ENCODE measurements at regions not wholly inside any gene's neighbourhood (a gene's known extent, or its start where the extent isn't known, plus 50 kb on each side); places are given as distances from the start of the nearest gene placed in this dataset.
"Not testable (repeated sequence)": the region's sequence is repeated elsewhere in the genome, so short reads cannot be mapped to it uniquely, and the experiment has no call there.

DNA sequence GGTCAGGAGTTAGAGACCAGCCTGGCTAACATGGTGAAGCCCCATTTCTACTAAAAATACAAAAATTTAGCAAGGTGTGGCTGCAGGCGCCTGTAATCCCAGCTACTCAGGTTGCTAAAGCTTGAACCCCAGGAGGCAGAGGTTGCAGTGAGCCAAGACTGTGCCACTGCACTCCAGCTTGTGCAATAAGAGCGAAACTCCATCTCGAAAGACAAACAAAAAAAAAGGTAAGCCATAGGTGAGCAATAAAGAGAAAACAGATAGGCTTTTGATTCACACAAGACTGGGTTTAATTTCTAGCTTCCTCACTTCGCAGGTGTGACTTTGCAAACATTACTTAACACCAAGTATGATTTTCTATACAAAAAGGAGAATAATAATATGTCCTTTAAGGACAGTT is 72.3 kb upstream of the ACBD5 start:
- H3K27ac ChIP-seq: no peak overlapping the region

DNA sequence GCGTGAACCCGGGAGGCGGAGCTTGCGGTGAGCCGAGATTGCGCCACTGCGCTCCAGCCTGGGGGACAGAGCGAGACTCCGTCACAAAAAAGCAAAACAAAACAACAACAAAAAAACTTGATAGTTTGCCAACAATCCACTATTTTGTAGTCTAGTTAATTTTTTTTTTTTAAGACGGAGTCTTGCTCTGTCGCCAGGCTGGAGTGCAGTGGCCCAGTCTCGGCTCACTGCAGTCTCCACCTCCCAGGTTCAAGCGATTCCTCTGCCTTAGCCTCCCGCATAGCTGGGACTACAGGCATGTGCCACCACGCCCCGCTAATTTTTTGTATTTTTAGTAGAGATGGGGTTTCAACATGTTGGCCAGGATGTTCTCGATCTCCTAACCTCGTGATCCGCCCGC is 71.2 kb upstream of the ACBD5 start:
- not testable (repeated sequence) for H3K27ac ChIP-seq

More for the DNA sequence above, 72.3 kb upstream of the ACBD5 start:
- TF ChIP-seq, protein P1, sequence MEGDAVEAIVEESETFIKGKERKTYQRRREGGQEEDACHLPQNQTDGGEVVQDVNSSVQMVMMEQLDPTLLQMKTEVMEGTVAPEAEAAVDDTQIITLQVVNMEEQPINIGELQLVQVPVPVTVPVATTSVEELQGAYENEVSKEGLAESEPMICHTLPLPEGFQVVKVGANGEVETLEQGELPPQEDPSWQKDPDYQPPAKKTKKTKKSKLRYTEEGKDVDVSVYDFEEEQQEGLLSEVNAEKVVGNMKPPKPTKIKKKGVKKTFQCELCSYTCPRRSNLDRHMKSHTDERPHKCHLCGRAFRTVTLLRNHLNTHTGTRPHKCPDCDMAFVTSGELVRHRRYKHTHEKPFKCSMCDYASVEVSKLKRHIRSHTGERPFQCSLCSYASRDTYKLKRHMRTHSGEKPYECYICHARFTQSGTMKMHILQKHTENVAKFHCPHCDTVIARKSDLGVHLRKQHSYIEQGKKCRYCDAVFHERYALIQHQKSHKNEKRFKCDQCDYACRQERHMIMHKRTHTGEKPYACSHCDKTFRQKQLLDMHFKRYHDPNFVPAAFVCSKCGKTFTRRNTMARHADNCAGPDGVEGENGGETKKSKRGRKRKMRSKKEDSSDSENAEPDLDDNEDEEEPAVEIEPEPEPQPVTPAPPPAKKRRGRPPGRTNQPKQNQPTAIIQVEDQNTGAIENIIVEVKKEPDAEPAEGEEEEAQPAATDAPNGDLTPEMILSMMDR (conservative IDR thresholded peaks at IDR 0.05): no peak

DNA sequence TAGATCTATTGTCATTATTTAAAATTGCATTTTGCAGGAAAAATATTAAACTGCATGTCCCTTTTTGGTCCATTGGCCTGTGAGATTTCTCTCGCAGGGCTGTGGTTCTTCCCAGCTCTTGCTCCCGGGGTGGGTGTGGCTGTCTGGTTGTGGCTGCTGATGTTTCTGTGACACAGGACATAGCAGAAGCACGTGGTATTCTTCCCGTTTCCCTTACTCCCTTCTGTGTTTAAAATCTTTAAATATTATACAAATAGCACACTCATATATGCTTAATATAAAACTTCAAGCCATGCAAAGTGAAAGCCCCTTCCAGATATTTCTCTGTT is 57.9 kb upstream of the ACBD5 start:
- H3K27ac ChIP-seq: not testable (repeated sequence)

DNA sequence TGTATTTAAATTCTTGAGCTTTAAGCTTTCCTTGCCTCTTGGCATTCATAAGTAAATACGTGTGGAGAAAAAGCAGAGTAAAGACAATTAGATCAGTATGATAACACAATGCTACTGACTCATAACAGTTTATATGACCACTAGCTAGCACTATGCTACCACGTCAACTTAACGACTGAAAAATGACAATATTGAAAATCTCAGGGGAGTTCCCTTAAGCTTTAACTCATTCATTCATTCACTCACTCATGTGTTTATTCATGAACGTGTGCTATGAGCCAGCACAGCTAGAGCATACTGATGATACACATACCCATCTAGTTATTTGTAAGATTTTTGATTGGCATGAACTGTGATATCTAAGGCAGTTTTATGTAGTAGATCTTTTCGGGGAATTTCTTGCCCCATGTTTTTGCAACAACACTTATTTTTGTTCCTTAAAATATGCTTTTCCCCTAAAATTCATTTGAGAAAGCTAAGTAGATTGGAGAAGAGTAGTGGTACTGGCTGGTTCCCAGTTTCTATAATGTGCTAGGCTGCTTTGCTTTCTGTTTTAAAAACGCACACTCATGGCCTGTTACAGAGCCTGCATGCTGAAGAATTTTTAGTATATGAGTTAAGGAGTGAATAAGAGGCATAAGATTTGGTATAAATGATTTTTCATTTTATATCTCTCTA is 57.4 kb upstream of the ACBD5 start:
- TF ChIP-seq, protein P1 (conservative IDR thresholded peaks at IDR 0.05): no peak

DNA sequence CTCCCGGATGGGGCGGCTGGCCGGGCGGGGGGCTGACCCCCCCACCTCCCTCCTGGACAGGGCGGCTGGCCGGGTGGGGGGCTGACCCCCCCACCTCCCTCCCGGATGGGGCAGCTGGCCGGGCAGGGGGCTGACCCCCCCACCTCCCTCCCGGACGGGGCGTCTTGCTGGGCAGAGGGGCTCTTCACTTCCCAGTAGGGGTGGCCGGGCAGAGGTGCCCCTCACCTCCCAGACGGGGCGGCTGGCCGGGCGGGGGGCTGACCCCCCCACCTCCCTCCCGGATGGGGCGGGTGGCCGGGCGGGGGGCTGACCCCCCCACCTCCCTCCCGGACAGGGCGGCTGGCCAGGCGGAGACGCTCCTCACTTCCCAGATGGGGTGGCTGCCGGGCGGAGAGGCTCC is 55.7 kb upstream of the ACBD5 start:
- H3K27ac ChIP-seq: not testable (repeated sequence)

More for the DNA sequence above, 57.4 kb upstream of the ACBD5 start:
- no peak overlapping the region for H3K27ac ChIP-seq

DNA sequence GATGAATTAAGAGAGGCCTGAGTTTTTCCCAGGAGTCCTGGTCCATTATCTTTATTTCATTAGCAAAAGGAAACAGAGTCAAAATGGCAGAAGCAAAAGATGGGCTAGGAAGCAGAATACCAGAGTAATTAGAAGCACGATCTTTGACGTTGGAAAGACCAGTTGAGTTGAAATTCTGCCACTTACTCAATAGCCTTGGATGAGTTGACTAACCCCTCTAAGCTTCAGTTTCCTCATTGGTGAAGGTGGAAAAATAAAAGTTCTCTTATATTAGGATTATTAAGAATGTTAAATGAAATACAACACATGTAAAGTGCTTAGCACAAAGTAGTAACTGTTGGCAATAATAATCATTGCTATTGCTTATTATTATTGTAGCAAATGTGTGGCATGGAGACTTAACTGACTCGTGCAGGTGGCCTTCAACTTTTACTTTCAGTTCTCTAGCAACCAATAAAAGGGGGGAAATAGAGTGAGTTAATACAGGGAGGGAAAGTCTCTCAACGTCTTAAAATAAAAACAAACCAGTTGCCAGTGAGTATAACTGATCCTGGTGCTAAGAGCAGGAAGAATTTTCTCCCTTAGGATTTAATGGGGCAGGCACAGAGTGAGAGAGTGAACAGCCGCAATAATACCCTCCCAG is 50.8 kb upstream of the ACBD5 start:
- H3K27ac ChIP-seq: not testable (repeated sequence)

Data from VCaP (cell line).